ENCODE measurements at regions not wholly inside any gene's neighbourhood (a gene's known extent, or its start where the extent isn't known, plus 50 kb on each side); places are given as distances from the start of the nearest gene placed in this dataset.
A peak's percentile ranks its signal among the peaks of the same experiment; 100 is the strongest.

DNA sequence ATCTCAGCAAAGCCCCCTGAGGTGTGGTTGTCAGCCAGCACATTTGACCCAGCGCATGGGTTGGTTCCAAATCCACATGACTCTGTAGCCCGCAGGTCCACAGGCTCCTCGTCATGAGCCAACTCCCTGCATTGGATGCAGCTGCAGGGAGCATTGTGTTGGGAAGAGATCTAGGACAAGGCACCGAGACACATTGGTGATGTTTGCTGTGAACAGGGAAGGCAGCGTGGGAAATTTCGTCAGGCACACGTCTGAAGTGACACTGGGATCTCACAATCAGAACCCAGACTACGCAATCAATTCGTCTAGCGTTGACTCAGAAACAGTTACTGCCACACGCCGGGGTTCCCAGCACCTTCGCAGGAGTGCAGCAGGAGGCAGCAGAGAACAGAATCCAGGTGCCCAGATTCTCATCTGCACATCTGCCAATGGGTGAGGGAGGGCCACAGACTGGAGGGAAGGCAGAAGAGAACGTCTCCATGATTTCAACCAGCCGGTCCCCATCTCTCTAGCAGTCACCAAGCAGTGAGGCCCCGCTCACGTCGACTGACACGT lies 177.0 kb downstream of the TTLL2 start (continued):
- no peak for TF ChIP-seq KIAA2018 (CRISPR knock-in tag; IDR thresholded peaks at IDR 0.05; ENCODE audit: borderline replicate concordance)
- TF ChIP-seq NCOA5 (CRISPR knock-in tag; IDR thresholded peaks at IDR 0.05), result no peak
- no peak for TF ChIP-seq ZNF775 (CRISPR knock-in tag; IDR thresholded peaks at IDR 0.05; ENCODE audit: borderline replicate concordance)
- peak; percentile 36; the same call in 1 of the 2 replicates for TF ChIP-seq MEF2D (CRISPR knock-in tag; IDR thresholded peaks at IDR 0.05)
- TF ChIP-seq GATAD1 (CRISPR knock-in tag; IDR thresholded peaks at IDR 0.05), result peak; percentile 25; the same call in 1 of the 2 replicates
- no peak for TF ChIP-seq NFE2L1 (CRISPR knock-in tag; IDR thresholded peaks at IDR 0.05; ENCODE audit: borderline replicate concordance)
- TF ChIP-seq PRDM10 (CRISPR knock-in tag; IDR thresholded peaks at IDR 0.05; ENCODE audit: low read depth), result 0 out of 2 replicates have a peak, but pooled peaks have one; percentile 47
- no peak for TF ChIP-seq ATF3 (CRISPR knock-in tag; IDR thresholded peaks at IDR 0.05)
- TF ChIP-seq RFXANK (CRISPR knock-in tag; IDR thresholded peaks at IDR 0.05), result no peak
- TF ChIP-seq POGK (CRISPR knock-in tag; conservative IDR thresholded peaks at IDR 0.05), result no peak
- no peak for TF ChIP-seq THYN1 (CRISPR knock-in tag; IDR thresholded peaks at IDR 0.05; ENCODE audit: borderline replicate concordance, low read depth)
- TF ChIP-seq ZNF121 (CRISPR knock-in tag; IDR thresholded peaks at IDR 0.05), result peak; percentile 42; the same call in 1 of the 2 replicates
- TF ChIP-seq PATZ1 (CRISPR knock-in tag; IDR thresholded peaks at IDR 0.05), result 0 out of 2 replicates have a peak, but pooled peaks have one; percentile 24
